ENCODE measurements at regions not wholly inside any gene's neighbourhood (a gene's known extent, or its start where the extent isn't known, plus 50 kb on each side); places are given as distances from the start of the nearest gene placed in this dataset.

- Mint-ChIP-seq H3K4me1 (ENCODE audit: insufficient read depth, unreplicated experiment) (no peaks in the 10 kb centered on the region), H3K27me3 (ENCODE audit: insufficient read depth, unreplicated experiment) (no peaks in the 10 kb centered on the region), H3K36me3 (ENCODE audit: insufficient read depth, unreplicated experiment) (peaks cover 6% of the 10 kb centered on the region), H3K27ac (ENCODE audit: low read depth, unreplicated experiment) (no peak overlapping the region), H3K9me3 (ENCODE audit: unreplicated experiment) (peaks cover 6% of the 10 kb centered on the region), H3K4me3 (ENCODE audit: unreplicated experiment) (no peak overlapping the region)
- DNase-seq (ENCODE audit: unreplicated experiment): no peak
- TF ChIP-seq CTCF (IDR thresholded peaks at IDR 0.05; ENCODE audit: unreplicated experiment): no peak
- ChIA-PET CTCF (interaction anchor here (0.5 to 2.0 kb wide), 4 partner anchors 10 to 426 kb away, joined by 3 to 7 read pairs (median 4); no protein-coding TSS in a partner anchor), POLR2A (no interaction called here)
- intact Hi-C loops (cut with micrococcal nuclease): no loop called here
- BruUV-seq (replicated peaks): no TSS peak
Measured at GRCh38 chr4:117610706-117611308, 423.5 kb upstream of the NDST3 start.

DNA sequence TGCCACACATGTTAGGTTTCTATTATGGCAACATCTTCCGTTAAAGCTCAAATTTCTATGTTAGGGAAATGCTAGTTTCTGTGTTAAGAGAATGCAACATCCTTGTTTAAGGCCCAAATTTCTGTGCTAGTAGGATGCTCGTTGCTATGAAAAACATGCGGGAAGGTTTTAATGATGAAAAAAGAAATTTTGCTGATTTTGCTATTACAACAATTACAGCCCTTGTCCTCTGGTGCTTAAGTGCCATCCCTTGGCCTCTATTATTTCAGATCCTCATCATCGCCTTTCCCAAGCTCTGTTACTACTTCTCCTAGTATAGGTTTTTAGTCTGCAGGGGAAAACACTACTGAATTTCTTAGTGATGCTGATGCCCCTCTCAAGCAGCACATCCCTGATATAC is 412.6 kb upstream of the NDST3 start:
- H3K36me3 Mint-ChIP-seq (ENCODE audit: insufficient read depth, unreplicated experiment): no peaks in the 10 kb centered on the region
- no peak for DNase-seq (ENCODE audit: unreplicated experiment)
- no peak overlapping the region for H3K27ac Mint-ChIP-seq (ENCODE audit: low read depth, unreplicated experiment)
- no peak for TF ChIP-seq CTCF (IDR thresholded peaks at IDR 0.05; ENCODE audit: unreplicated experiment)
- H3K4me1 Mint-ChIP-seq (ENCODE audit: insufficient read depth, unreplicated experiment): peaks cover 2% of the 10 kb centered on the region
- H3K4me3 Mint-ChIP-seq (ENCODE audit: unreplicated experiment): no peak overlapping the region
- H3K9me3 Mint-ChIP-seq (ENCODE audit: unreplicated experiment): peaks cover 7% of the 10 kb centered on the region
- intact Hi-C loops (cut with micrococcal nuclease): no loop called here
- H3K27me3 Mint-ChIP-seq (ENCODE audit: insufficient read depth, unreplicated experiment): no peaks in the 10 kb centered on the region
- ChIA-PET CTCF (interaction anchor here (0.9 to 1.6 kb wide), 2 partner anchors 11 to 16 kb away, joined by 3 to 7 read pairs; no protein-coding TSS in a partner anchor), POLR2A (no interaction called here)
- no TSS peak for BruUV-seq (replicated peaks)

DNA sequence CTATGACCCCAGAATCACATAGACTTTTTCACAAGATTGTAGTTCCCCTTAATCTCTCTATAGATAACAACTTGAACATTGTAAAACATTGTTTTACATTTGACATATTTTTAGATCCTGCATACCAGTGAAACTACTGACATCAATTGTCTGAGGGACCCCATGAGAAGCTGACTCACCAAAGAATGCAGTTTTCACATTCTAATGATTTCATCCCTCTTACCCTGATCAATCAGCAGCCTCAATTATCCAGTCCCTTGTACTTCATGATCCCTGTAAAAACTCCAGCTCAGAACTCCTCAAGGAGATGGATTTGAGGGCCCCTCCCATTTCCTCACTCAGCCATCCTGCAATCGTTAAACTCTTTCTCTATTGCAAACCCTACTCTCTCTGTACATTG is 411.0 kb upstream of the NDST3 start:
- H3K4me1 Mint-ChIP-seq (ENCODE audit: insufficient read depth, unreplicated experiment): peaks cover 5% of the 10 kb centered on the region
- no peak overlapping the region for H3K27ac Mint-ChIP-seq (ENCODE audit: low read depth, unreplicated experiment)
- H3K36me3 Mint-ChIP-seq (ENCODE audit: insufficient read depth, unreplicated experiment): no peaks in the 10 kb centered on the region
- TF ChIP-seq CTCF (IDR thresholded peaks at IDR 0.05; ENCODE audit: unreplicated experiment): no peak
- ChIA-PET POLR2A (no interaction called here), CTCF (no interaction called here)
- no TSS peak for BruUV-seq (replicated peaks)
- peaks cover 7% of the 10 kb centered on the region for H3K9me3 Mint-ChIP-seq (ENCODE audit: unreplicated experiment)
- H3K27me3 Mint-ChIP-seq (ENCODE audit: insufficient read depth, unreplicated experiment): no peaks in the 10 kb centered on the region
- no peak overlapping the region for H3K4me3 Mint-ChIP-seq (ENCODE audit: unreplicated experiment)
- intact Hi-C loops (cut with micrococcal nuclease): no loop called here
- DNase-seq (ENCODE audit: unreplicated experiment): no peak

DNA sequence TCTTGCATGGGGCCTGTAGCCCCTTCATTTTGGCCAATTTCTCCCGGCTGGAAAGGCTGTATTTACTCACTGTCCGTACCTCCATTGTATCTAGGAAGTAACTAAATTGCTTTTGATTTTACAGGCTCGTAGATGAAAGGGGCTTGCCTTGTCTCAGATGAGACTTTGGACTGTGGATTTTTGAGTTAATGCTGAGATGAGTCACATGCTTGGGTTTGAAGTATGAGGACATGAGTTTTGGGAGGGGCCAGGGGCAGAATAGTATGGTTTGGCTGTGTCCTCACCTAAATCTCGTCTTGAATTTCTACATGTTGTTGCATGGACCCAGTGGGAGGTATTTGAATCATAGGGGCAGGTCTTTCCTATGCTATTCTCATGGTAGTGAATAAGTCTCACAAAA is 407.6 kb upstream of the NDST3 start:
- no peak overlapping the region for H3K27ac Mint-ChIP-seq (ENCODE audit: low read depth, unreplicated experiment)
- no peak for TF ChIP-seq CTCF (IDR thresholded peaks at IDR 0.05; ENCODE audit: unreplicated experiment)
- H3K4me3 Mint-ChIP-seq (ENCODE audit: unreplicated experiment): no peak overlapping the region
- no TSS peak for BruUV-seq (replicated peaks)
- H3K27me3 Mint-ChIP-seq (ENCODE audit: insufficient read depth, unreplicated experiment): no peaks in the 10 kb centered on the region
- H3K4me1 Mint-ChIP-seq (ENCODE audit: insufficient read depth, unreplicated experiment): peaks cover 5% of the 10 kb centered on the region
- ChIA-PET POLR2A (no interaction called here), CTCF (no interaction called here)
- DNase-seq (ENCODE audit: unreplicated experiment): peak; percentile 5
- intact Hi-C loops (cut with micrococcal nuclease): no loop called here
- peaks cover 8% of the 10 kb centered on the region for H3K9me3 Mint-ChIP-seq (ENCODE audit: unreplicated experiment)
- no peaks in the 10 kb centered on the region for H3K36me3 Mint-ChIP-seq (ENCODE audit: insufficient read depth, unreplicated experiment)

Data from MCF 10A (cell line).